Mucosa of gallbladder (tissue), 1 donor: ENCODE measurements at regions not wholly inside any gene's neighbourhood (a gene's known extent, or its start where the extent isn't known, plus 50 kb on each side); places are given as distances from the start of the nearest gene placed in this dataset.
"Not testable (repeated sequence)": the region's sequence is repeated elsewhere in the genome, so short reads cannot be mapped to it uniquely, and the experiment has no call there.

Experiments
- DNase-seq: peaks from one replicate; pipeline ENCODE4 v3.0.0-alpha.2; 2020; ENCODE audit warnings: low spot score
- donor health status: DM: no; HTN: no; CAD: no.

- DNase-seq, result no peak
Observed at GRCh38 chr11:104704146-104704830, 194.0 kb downstream of the CASP12 start.

GRCh38 chr11:104700609-104701008, 197.7 kb downstream of the CASP12 start:
- no peak for DNase-seq

GRCh38 chr11:104699981-104700380, 198.3 kb downstream of the CASP12 start:
- DNase-seq, result no peak

GRCh38 chr11:104695065-104695463, 203.2 kb downstream of the CASP12 start:
- DNase-seq, result no peak

- no peak for DNase-seq
Observed at GRCh38 chr11:104694259-104695064, 203.8 kb downstream of the CASP12 start.

- DNase-seq, result no peak
Observed at GRCh38 chr11:104692751-104693150, 205.5 kb downstream of the CASP12 start.

GRCh38 chr11:104691129-104691528, 207.1 kb downstream of the CASP12 start:
- no peak for DNase-seq

GRCh38 chr11:104690241-104690640, 208.0 kb downstream of the CASP12 start:
- DNase-seq, result no peak

- DNase-seq, result no peak
Observed at GRCh38 chr11:104688731-104689130, 209.5 kb downstream of the CASP12 start.

- DNase-seq, result no peak
Observed at GRCh38 chr11:104682206-104682605, 216.1 kb downstream of the CASP12 start.

GRCh38 chr11:104679258-104679657, 219.0 kb downstream of the CASP12 start:
- DNase-seq, result no peak

GRCh38 chr11:104678408-104678807, 219.9 kb downstream of the CASP12 start:
- no peak for DNase-seq

GRCh38 chr11:104677069-104677468, 221.2 kb downstream of the CASP12 start:
- DNase-seq, result not testable (repeated sequence)

- DNase-seq, result no peak
Observed at GRCh38 chr11:104672897-104673296, 225.4 kb downstream of the CASP12 start.

GRCh38 chr11:104668797-104669463, 229.3 kb downstream of the CASP12 start:
- no peak for DNase-seq

- no peak for DNase-seq
Observed at GRCh38 chr11:104666624-104667023, 231.6 kb downstream of the CASP12 start.

GRCh38 chr11:104665641-104666040, 232.6 kb downstream of the CASP12 start:
- DNase-seq, result no peak

GRCh38 chr11:104663190-104664140, 234.8 kb downstream of the CASP12 start:
- DNase-seq, result no peak

GRCh38 chr11:104661901-104662300, 236.4 kb downstream of the CASP12 start:
- no peak for DNase-seq

GRCh38 chr11:104661471-104661870, 236.8 kb downstream of the CASP12 start:
- no peak for DNase-seq

GRCh38 chr11:104658177-104658576, 240.1 kb downstream of the CASP12 start:
- DNase-seq, result no peak

GRCh38 chr11:104657083-104657482, 241.2 kb downstream of the CASP12 start:
- no peak for DNase-seq
